HG03520 (cell line): ENCODE measurements at regions not wholly inside any gene's neighbourhood (a gene's known extent, or its start where the extent isn't known, plus 50 kb on each side); places are given as distances from the start of the nearest gene placed in this dataset.

Source experiments
- ATAC-seq: cut with Tn5 transposase; IDR thresholded peaks from one replicate; pipeline ENCODE4 v1.9.1; 2021; ENCODE audit warnings: mild to moderate bottlenecking, moderate library complexity; ENCODE audit not compliant: unreplicated experiment

DNA sequence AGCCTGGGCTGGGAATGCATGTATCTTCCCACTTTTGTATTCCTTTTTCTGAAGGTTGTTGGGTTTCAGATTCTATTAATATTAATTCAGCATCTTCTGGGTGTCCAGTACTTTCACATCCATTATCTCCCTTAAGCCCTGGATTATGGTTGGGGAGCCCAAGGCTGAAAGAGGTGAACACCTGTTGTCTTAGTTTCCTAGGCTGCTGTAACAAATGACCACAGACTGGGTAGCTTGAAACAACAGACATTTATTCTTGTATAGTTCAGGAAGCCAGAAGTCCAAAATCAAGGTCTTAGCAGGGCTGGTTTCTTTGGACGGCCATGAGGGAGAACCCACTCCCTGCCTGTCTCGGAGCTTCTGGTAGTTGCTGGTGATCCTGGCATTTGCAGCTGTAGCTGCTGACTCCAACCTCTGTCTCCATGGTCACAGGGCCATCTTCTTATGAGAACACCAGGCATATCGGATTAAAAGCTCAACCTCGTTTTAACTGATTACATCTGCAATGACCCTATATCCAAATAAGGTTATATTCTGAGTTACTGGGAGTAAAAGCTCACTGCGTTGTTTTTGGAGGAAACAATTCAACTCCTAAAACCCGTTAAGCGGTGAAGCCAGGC lies 68.2 kb upstream of the CLMN start:
- no peak for ATAC-seq

DNA sequence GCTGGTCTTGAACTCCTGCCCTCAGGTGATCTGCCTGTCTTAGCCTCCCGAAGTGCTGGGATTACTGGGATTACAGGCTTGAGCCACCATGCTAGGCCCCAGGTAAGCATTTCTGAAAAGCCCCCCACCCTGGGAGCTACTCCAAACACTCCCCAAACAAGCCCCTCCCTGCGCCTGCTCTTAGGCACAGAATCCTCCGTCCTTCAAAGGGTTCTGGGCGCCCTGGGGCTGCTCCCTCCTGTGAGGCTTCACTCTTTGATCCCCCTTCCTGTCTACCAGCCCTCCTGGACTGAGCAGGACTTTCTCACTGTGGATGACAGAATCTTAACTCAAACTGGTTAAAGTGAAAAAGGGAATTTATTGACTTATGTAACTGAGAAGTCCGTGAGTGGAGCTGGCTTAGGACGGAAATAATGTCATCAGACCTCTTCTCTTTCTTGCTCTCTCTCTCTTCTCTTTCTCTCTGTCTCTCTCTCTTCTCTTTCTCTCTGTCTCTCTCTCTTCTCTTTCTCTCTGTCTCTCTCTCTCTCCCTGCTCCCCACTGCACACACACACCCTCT lies 66.9 kb upstream of the CLMN start:
- ATAC-seq: no peak

DNA sequence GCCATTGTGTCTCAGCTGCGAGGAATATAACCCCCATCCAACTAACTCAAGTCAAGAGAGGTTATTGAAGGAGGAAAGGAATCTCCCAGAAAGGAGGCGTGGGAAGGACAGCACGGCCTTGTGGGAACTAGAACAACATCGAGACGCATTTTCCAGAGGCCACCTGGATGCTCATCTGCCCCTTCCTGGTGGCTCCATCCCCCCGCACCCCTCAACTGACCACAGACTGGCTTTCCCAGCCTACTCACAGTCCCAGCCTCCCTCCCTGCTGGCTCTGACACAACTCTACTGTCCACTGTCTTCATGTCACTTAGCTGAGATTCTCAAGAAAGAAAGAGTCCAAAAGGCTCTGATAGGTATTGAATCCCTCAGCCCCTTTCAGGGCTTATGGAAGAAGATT lies 66.0 kb upstream of the CLMN start:
- ATAC-seq: no peak

DNA sequence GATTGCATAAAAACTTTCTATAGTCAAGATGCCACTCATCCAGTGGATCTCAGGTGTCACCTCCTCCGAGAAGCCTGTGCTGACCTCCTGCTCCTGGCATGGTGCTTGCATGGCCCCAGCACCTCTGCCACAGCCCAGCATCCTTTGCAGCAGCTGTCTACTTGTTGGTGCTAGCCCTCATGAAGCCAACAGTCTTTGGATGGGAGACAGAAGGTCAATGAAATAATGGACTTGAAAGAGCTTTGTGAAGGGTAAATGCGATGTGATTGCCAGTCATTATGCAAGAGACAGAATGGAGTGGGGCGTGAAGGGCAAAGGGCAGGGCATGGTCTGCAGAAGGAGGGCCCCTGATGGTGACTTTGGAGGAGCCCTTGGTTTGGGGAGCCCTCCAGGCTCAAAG lies 63.0 kb upstream of the CLMN start:
- ATAC-seq: no peak

- no peak for ATAC-seq
Observed at GRCh38 chr14:95381726-95382125, 62.0 kb upstream of the CLMN start.

DNA sequence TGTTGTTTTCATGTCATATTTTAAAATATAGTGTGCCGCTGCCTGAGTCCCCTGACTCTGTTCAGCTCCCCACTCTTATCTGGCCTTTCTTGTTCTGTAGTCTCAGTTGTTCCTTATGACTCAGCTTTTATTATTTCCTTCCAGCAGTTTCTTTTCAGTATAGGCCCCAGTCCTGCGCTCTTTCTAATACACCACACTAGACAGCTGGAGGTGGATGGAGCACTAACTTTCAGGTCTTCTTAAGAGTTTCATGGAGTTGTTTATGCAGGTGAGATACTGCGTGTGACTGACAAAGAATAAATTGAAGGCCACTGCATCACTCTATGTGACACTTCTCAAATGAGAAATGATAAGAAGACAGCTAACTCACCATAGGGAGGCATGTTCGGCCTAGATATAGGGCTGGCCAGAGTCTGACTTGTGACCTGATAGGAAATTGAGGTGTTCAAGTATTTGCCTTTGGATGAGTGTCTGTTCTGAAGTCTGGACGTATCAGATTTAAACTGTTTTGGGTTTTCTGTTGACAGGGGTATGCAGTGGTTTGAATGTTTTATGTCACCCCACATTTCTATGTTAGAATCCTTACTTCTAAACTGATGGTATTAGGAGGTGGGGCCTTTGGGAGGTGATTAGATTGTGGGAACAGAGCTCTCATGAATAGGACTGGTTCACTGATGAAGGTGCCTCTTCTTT lies 60.8 kb upstream of the CLMN start:
- no peak for ATAC-seq

- ATAC-seq: no peak
Observed at GRCh38 chr14:95379634-95380033, 59.9 kb upstream of the CLMN start.

DNA sequence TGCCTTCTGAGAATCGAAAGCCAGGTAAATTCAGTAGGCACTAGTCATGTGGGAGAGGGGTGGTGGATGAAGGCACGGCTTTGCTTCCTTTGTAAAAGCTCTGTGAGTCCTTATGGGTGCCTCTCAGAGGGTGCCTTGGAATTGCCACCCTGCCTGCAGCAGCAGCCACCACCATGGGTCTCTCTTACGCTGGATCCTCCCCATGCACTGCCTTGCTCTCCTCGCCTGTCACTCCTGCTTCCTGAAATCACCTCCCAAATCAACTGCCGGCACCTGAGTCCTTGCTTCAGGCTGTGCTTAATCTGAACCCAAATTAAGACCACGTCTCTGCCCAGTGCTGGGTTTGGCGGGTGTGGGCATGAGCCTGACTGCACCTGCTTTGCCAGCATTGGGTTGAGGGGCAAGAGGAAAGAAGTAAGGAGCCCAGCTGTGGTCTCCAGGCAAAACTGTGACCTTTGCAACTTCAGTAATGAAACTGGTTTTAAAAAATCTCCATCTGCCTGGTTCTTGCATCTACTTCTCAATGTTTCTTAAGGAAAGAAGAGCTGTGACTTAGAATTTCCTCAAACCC lies 55.9 kb upstream of the CLMN start:
- ATAC-seq: no peak

DNA sequence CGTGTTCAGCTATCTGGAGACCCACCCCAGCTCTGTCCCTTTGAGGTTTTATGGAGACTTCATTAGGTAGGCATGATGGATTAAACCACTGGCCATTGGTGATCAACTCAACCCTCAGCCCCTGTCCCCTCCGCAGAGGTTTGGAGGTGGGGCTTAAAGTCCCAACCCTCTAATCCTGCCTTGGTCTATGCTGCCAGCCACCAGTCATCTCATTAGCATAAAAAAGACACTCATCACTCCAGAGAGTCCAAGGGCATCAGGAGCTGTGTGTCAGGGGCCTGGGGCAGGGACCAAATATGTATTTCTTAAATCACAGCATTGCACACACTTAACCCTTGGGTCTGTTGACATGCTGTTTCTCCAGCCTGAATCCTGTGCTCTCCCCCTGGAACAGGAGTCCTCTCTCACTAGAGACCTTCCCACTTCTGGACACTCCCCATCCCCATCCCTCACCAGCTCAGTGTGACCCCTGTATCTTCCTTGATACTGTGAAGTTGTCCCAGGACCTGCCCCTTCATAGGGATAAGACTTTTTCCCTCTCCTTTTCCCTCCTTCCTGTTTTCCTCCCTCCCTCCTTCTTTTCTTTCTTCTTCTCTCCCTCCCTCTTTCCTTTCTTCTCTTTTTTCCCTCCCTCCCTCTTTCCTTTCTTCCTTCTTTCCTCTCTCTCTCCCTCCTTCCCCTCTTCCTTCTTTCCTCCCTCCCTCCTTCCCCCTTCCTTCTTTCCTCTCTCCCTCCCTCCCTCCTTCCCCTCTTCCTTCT lies 54.7 kb upstream of the CLMN start:
- ATAC-seq: no peak

DNA sequence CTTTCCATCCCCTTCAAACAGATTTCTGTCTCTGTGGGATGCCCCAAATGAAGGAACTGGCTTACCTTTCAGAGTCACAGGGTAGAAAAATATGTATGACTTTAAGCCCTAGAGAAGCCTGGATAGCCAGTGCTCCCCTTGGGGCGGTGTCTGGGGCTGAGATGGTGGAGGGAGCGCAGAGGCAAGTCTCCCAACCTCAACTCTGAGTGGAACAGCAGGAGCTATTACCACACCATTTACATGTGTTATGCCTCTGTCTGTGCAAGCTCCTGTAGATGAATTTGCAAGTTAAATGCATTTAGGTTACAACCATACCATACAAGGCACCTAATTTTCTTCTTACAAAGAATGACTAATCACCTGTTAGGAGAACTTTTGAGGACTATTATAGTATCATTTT lies 50.4 kb upstream of the CLMN start:
- ATAC-seq: no peak
